Left ventricle myocardium superior (tissue), 1 donor: ENCODE measurements at regions not wholly inside any gene's neighbourhood (a gene's known extent, or its start where the extent isn't known, plus 50 kb on each side); places are given as distances from the start of the nearest gene placed in this dataset.

Source experiments
- ATAC-seq: fragments of 200-7000 bp; cut with Tn5 transposase; one replicate; pipeline ENCODE4 v1.9.1; 2020; ENCODE audit warnings: mild to moderate bottlenecking, moderate library complexity
- DNase-seq: peaks from one replicate; pipeline ENCODE4 v3.0.0-alpha.2; 2020
- intact Hi-C: fragments of 100-400 bp; cut with micrococcal nuclease; formaldehyde crosslinking; loops from one replicate; pipeline ENCODE4 v1.11.0; 2022
- donor health status: DM: no; HTN: yes; CAD: no; lungs with severe emphysema.

DNA sequence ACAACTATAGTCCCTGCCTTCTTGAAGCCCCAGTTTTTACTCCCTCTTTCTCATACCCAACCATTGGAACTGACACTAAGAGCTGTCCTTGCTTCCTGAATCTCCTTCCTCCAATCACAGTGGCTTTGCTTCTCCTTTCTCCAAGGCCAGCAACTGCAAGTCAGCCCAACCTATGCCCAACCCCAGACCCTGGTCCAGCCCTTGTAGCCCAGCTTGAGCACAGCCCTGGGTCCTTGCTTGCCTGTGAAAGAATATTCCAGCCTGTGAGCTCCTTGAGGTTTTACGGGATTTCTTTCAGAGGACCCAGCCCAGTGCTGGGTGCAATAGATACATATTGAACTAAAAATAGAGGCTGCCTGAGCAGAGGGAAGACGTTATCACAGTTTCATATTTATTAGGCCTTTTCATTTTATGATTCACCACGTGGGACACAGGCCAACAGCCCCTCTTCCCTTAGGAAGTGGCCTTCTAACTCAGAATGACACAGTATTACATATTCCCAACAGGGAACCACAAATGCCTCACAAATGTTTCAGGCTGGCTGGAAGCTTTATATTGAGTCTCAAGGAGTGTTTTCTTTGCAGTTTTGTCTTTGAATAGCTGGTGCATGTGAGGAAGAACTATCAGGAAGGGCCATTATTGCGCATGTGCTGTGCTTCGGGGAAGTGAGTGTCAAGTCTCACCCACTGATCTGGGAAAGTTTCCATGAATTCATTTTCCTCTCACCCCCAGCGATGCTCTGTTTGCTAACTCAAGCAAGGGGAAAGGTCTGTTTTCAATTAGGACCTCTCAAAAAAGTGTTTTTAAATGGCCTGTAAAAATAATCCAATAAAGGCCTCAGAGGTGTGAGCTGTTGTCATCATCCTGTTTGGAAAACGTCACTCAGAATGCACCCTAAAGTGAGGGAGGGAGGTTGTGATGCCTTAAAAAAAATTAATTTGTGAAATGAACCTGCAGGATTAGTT is 92.3 kb upstream of the NFIA start:
- intact Hi-C loops = no loop called here
- ATAC-seq = peak; percentile 70
- peak; percentile 71 for DNase-seq

DNA sequence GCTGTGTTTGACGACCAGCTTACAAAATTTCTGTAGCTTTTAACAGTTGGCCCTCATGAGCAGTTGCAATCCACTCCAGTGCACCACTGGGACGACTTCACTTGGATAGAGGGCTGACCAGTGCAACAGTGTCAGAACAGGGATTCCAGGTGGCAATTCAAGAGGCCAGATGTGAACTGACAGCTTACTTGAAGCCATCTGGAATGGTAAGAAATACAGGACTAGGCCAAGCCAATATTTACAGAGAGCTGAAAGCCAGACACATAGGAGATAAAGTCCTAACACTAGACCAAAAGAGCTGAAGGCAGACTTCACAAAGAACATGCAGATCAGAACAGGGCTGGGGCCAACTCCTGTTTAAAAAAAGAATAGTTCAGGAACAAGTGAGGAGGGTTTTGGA is 93.5 kb upstream of the NFIA start:
- ATAC-seq (peak; percentile 72), DNase-seq (no peak)
- intact Hi-C loops = no loop called here

DNA sequence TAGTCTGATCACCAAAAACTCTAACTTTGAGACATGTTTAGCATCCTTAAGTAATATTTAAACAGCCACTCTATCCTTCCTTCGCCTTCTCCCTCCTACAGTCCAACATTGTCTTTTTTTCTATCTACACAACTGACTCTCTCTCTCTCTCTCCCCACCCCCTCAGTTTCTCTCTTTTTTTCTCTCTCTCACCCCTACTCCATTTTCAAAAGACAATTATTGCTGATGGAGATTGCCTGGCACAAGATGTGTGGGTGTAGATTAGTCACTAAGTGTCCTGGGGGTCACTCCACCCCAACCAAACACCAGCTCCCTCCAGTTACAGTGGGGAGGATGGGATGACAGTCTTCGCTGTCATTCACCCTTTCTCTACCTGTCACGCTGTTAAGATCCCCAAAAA is 94.5 kb upstream of the NFIA start:
- DNase-seq (no peak), ATAC-seq (no peak)
- intact Hi-C loops = no loop called here

DNA sequence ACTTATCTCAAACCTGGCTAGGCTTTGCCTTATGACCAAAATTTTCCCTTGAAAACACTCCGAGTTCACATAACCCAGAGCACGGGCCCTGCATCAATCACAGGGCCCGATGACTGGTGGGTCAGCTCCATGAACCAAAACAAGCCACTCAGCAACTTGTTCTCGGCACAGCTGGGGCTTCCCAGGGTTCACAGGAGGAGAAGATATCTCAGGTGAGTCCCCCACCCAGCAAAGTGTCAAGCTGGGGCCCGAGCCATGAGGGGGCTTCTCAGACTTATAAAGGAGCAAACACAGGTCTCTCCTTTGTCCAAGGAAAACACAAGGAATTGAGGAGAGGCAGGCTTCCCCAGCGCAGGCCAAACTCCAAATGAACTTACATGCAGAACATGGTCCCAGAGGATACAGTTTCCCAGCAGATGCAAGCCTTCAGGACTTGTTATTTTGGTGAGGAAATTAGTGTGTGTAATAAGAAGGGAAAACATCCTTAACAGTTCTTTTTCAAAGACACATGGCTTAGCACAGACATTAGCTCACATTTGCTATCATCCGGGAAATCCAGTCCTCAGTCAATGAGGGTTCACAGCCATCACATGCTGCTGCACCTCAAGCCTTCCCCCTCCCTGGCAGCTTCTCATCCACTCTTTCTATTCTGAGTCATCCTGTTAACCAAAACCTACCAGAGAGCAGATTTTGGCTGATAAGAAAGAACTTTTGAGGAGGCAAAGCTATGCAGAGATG is 98.1 kb upstream of the NFIA start:
- intact Hi-C loops = no loop called here
- peak; percentile 82 for ATAC-seq
- peak; percentile 63 for DNase-seq

DNA sequence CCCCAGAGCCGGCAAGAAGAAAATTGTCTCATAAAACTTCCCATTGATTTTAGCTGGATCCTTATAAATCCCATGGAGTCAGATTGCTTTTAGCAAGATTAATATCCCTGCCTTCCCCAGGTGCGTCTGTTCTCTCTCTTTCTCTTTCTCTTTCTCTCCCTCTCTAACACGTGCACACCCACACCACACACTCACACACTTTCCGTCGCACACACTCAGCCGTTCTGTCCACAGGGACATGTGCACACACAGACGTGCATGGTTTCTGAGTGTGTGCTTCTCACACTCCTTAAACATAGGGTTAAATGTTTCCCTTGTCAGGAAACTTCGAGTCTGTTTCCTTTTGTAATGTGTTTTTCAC is 98.7 kb upstream of the NFIA start:
- ATAC-seq (no peak), DNase-seq (no peak)
- intact Hi-C loops = no loop called here

DNA sequence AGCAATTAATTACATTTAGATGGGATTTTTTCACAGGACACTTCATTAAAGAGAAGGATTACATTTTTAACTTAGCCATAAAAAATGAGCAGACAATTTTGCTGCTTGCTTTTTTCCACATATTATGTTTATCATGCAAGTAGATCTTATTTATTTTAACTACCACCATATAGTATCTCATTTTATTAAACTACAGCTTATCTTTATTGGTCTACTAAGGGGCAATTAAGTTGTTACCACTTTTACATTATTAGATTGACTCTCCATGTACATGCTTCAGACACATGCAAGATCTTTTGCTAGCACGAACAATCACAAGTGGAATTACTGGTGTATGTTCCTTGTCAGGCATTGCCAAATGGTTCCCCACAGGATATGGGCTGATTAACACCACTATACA is 99.8 kb upstream of the NFIA start:
- intact Hi-C loops = no loop called here
- DNase-seq (no peak), ATAC-seq (no peak)

DNA sequence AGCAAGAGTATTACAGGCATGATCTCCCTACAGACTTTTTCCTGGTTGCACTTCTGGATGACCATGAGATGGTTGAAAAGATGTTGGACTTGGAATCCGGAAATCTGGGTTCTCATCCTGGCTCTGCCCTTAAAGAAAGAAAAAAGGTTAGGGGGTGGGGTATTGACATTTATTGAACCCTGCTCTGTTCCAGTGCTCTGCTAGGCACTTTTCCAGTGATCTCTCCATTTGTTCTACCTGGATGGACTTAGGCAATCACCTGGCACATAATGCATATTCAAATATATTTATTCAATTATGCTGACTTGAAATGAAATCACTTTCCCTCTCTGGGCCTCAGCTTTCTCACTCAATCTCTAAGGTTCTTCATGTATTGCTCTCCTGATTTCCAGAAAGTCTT is 101.0 kb upstream of the NFIA start:
- intact Hi-C loops = no loop called here
- ATAC-seq (no peak), DNase-seq (no peak)

DNA sequence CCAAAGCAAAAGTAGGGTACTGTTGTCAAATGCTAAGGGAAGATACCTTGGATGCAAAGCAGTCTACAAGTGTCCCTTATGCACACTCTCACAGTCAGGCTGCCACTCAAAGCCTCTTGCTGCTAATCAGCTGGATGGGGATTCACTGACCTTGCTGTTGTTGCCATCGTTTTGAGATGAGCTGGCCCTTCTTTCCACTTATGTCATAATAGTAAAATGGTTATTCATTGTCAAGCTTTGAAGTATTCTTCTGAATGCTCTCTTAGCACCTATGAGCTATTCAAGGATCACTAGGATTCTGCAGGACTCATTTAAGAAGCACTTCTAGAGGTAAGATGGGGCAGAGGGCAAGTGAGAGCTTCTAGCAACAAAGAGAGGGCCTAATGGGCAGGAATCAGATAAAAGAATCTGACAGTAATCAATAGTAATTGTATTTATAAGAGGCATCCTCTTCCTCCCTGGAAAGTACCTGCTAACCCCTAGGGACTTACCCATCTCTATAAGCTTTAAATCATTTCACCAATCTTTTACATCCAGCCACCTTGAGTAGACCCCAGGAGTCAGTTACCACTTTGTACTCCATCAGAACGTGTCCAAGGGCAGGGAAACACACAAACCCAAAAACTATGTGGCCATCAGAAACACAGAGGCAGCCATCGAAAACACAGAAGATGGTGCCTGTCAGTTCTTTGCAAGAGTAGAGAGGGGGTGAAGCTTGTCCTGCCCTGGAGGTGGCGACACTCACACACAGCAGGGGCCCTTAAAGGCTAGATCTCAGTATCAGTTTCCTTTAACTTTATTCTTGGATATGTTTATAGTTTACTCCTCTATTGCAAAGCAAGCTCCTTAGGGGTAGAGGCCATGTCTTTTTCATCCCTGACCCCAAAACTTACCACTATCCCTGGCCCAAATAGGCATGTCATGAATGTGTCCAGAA is 103.7 kb upstream of the NFIA start:
- ATAC-seq = peak; percentile 35
- intact Hi-C loops = loop anchor here (10.0 kb wide), 1 partner anchor 66 kb away; no protein-coding TSS in a partner anchor
- peak; percentile 42 for DNase-seq

DNA sequence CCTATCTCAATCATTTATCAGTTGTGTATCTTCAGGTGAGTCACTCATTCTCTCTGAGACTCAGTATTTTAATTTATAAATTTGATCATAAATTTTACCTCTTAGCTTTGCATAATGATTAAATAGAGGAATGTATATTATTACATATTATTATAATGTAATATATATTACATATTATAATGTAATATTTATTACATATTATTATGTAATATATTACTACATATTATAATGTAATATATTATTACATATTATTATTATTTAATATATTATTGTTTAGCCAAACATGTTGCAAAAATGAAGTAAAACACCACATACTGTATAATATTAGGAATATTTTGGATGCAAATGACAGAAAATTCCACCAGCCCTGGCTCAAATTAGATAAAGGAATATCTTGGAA is 104.7 kb upstream of the NFIA start:
- DNase-seq (no peak), ATAC-seq (no peak)
- intact Hi-C loops = loop anchor here (10.0 kb wide), 1 partner anchor 67 kb away; no protein-coding TSS in a partner anchor

DNA sequence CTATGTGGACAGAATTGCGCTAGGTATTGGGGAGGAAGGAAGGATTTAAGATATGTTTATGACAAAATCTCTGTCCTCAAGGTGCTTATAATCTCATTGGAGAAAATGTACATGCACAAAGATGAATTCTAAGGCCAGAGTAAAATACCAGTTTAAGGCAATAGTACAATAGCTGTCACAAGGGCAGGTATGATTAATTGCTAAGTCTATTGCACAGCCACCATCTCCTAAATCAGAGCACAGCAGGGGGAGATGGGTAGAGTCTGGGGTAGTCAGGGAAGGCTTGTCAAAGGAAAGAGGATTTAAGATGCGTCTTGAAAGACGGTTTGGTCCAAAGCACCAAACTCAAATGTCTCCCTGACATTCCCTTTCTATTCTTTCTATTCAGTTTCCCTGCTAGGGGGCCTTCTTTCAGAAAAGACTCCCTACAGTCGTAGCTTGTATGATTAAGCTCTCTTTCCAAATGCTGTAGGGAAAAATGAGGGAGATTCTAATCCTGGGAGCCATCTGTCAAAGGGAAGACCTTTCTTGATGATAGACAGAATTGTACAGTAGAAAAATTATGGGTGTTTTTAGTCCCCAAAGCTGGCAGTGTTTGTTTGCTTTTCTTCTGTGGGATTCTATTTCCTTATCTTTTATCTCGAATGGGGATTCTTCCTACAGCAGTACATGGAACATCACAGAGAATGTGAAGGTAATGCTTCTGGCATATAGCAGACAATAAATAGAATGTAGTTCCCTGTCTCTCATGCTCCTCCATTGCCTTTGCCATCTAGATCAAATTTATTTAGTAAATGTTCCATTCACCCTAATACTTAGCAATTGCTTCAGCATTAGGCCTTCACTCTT is 107.6 kb upstream of the NFIA start:
- intact Hi-C loops = loop anchor here (10.0 kb wide), 1 partner anchor 70 kb away; no protein-coding TSS in a partner anchor
- DNase-seq (no peak), ATAC-seq (no peak)

DNA sequence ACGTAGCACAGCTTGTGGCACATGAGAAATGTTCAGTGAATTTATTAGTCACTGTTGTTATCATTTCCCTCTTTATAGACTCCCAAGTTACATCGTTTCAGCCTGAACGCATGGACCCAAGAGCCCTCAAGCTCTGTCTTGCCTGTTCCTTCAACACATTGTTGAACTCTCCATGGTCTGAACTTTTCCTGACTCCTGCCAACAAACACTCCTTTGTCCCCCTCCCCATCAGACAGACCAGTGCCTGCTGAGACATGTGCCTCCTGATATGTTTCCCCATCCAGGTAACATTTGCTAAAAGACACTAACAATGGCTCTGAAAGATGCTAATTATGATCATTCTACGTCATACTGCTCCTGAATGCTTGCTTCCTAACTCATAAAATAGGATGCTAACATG is 108.7 kb upstream of the NFIA start:
- DNase-seq (no peak), ATAC-seq (no peak)
- intact Hi-C loops = loop anchor here (10.0 kb wide), 1 partner anchor 71 kb away; no protein-coding TSS in a partner anchor

DNA sequence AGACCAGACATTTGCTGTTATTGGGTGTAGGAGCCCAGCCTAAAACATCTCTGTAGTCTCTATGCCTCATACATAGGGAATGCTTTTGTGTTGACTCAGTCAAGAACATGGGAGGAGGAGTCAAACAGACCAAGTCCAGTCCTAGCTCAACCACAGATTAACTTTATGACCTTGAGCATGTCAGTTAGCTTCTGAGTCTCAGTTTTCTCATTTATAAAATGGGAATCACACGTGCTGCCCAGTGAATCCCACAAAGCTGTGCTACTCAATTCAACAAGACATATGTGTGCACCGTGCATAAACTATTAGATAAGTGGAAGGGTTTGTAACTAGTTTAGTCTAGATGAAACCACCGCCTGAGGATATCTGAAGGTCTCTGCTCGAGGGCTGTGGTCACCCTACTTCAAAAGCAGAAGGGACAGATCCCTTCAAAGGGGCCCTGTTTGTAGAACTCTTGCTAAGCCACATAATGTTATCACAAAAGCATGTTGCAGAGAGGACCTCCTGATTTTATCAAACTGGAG is 109.5 kb upstream of the NFIA start:
- ATAC-seq = no peak
- intact Hi-C loops = loop anchor here (10.0 kb wide), 1 partner anchor 72 kb away; no protein-coding TSS in a partner anchor
- no peak for DNase-seq

DNA sequence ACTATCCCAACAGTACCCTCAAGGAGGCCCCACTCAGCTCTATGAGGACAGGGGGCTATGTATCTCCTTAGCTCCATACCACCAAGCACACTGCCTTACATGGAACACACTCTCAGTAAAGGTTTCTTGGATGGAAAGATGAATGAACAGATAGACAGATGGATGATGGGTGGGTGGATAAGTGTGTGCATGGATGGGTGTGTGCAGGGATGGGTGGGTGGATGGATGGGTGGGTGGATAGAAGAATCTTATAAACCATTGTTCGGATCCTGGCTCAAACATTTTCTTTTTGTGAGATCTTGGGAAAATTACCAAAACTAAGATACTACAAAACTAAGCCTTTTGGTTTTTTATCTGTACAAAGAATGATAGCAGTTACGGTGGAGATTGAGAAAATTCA is 111.0 kb upstream of the NFIA start:
- DNase-seq (no peak), ATAC-seq (no peak)
- intact Hi-C loops = loop anchor here (10.0 kb wide), 1 partner anchor 73 kb away; no protein-coding TSS in a partner anchor

DNA sequence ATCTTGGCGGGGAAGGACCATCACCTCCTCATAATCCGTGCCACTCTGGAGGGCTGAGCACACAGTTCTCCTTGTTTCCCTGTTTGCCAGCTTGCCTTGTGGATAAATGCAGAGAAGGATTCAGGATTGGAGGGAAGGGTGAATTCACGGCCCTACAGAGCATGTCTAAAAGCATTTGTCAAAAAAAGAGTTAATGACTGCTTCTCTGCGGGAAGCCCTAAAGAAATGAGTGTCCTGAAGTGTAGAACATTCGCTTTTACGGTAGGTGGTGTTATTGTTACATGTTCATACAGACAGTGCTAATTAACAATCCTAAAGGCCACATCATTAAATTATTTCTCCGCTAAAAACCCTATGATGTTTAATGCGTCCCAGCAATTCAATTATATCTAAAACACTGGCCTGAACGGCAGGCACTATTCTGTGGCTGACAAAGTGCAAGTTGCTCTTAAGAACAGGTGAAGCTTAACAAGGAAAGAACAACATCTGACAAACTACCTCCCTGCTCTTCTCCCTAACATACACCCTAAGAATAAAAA is 112.3 kb upstream of the NFIA start:
- no peak for DNase-seq
- intact Hi-C loops = loop anchor here (10.0 kb wide), 1 partner anchor 75 kb away; no protein-coding TSS in a partner anchor
- peak; percentile 77 for ATAC-seq

DNA sequence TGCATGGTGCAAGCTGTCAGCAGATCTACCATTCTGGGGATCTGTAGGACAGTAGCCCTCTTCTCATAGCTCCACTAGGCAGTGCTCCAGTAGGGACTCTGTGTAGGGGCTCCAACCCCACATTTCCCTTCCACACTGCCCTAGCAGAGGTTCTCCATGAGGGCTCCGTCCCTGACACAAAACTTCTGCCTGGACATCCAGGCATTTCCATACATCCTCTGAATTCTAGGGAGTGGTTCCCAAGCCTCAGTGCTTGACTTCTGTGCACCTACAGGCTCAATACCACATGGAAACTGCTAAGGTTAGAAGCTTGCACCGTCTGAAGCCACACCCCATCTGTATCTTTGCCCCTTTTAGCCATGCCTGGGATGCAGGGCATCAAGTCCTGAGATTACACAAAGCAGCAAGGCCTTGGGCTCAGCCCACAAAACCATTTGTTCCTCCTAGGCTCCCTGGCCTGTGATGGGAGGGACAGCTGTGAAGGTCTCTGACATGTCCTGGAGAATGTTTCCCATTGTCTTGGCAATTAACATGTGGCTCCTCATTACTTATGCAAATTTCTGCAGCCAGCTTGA is 117.0 kb upstream of the NFIA start:
- ATAC-seq (no peak), DNase-seq (no peak)
- intact Hi-C loops = no loop called here

DNA sequence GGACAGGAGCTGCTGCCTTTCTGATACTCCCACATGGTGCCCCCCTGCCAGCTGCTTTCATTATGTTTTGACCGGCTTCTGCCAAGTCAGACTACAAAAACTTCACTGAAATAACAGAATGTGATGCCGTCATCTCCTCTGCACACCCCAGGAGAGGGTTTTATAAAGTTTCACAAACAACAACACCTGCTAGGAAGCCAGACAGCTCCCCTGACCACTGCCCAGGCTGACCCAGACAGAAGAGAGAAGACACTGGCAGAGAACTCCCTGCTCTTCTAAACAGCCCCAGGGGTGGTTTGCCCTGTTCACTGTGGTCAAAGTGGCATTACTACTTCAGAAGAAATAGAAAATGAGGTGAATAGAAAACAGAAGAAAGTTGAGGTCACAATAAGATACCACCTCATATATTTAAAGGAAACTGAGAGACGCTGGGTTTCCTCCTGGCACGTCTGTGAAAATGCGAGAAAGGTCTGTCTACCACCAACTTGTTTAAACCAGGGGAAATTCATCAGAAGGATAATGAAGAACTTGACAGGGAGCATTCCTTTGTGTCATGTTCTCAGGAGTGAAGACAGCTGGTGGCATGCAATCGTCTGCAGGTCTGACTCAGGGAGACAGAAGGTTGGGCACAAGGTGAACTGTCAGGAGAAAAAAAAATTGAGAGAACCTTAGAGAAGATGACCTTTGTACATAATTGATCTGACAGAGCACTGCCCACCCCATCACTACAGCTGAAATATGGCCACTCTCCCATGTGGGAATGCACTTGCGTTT is 119.0 kb upstream of the NFIA start:
- intact Hi-C loops = no loop called here
- ATAC-seq (no peak), DNase-seq (no peak)
